Activated T-cell treated with anti-CD3 and anti-CD28 coated beads, Interleukin-2, amount 50 U/mL, for 24 hours (primary cell): ENCODE measurements at regions not wholly inside any gene's neighbourhood (a gene's known extent, or its start where the extent isn't known, plus 50 kb on each side); places are given as distances from the start of the nearest gene placed in this dataset.

Experiments
- DNase-seq: peaks from one replicate; pipeline ENCODE4 v3.0.0-alpha.2; 2020
- H3K27ac Mint-ChIP-seq: 2 replicates; pipeline ENCODE4 v1.8.0; 2020; ENCODE audit warnings: mild to moderate bottlenecking, mixed read lengths
- H3K27me3 Mint-ChIP-seq: 2 replicates; pipeline ENCODE4 v1.8.0; 2020; ENCODE audit warnings: mixed read lengths
- H3K36me3 Mint-ChIP-seq: 2 replicates; pipeline ENCODE4 v1.8.0; 2020; ENCODE audit warnings: low read depth, mixed read lengths
- H3K4me1 Mint-ChIP-seq: 2 replicates; pipeline ENCODE4 v1.8.0; 2020; ENCODE audit warnings: low read depth, mixed read lengths
- H3K4me3 Mint-ChIP-seq: 2 replicates; pipeline ENCODE4 v1.8.0; 2020; ENCODE audit warnings: mild to moderate bottlenecking, moderate library complexity, mixed read lengths
- H3K9me3 Mint-ChIP-seq: 2 replicates; pipeline ENCODE4 v1.8.0; 2020; ENCODE audit warnings: mixed read lengths

DNA sequence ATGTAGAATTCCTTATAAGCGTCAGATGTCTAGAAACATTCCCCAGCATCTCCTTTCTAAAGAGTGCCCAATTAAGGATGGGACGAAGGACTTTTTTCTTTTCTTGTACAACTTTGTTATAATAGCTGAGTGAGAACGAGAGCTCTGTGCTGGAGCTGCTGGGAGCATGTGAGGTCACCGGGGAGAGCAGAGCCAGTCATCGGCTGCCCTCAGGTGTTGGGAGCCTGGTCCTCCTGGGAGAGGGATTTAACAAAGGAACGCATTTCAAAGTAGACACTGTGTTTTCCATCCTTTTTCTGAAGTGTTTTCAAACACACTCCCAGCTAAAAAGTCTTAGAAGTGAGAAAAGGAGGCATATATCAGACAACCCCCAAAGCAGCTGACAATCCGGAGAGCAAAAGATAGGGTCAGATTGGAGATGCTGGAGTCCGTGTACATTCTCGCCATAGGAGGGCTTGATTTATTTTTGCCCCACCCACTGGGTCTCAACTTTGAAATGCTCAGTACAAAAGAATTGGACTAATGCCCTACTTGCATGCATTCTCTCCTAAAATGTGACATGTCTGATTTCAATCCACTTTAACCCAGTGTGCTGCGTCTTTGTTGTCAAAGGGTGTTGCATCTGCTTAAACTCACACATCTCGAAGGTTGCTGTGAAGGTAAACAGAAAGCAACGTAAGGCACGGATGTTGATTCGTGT lies 50.8 kb upstream of the PIWIL1 start:
- no peak overlapping the region for H3K4me3 Mint-ChIP-seq
- H3K27me3 Mint-ChIP-seq, result peaks cover 11% of the 10 kb centered on the region
- no peak for DNase-seq
- H3K36me3 Mint-ChIP-seq, result no peaks in the 10 kb centered on the region
- no peaks in the 10 kb centered on the region for H3K4me1 Mint-ChIP-seq
- peaks cover 9% of the 10 kb centered on the region for H3K9me3 Mint-ChIP-seq
- no peak overlapping the region for H3K27ac Mint-ChIP-seq
